RCC 7860 (cell line): ENCODE measurements at regions not wholly inside any gene's neighbourhood (a gene's known extent, or its start where the extent isn't known, plus 50 kb on each side); places are given as distances from the start of the nearest gene placed in this dataset.
"Not testable (repeated sequence)": the region's sequence is repeated elsewhere in the genome, so short reads cannot be mapped to it uniquely, and the experiment has no call there.

Experiments
- DNase-seq: peaks from one replicate; pipeline ENCODE4 v3.0.0-alpha.2; 2015; ENCODE audit warnings: low spot score
- FAIRE-seq: peaks from 2 replicates; lab custom pipeline; 2012; peaks lifted over from hg19 to GRCh38; lab: Jason Lieb, UNC

DNA sequence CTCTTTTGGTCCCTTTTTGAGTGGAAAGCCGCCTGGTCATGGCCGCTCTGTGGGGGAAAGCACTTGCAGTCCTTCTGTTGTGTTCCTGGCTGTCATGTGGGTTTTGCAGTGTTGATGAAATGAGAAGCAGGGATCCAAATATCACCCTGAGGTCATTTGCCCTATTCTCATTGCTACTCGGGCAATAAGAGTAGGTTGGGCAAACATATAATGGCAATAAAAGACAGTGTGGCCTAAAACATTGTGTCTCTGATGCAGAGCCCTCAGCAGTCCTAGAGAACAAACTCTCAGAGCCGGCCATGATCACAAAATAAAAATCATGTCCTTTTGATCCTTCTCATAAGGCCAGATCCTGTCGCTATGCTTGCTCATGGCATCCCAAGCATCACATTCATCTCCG lies 361.1 kb upstream of the KLF4 start:
- DNase-seq: no peak
- FAIRE-seq: no peak

DNA sequence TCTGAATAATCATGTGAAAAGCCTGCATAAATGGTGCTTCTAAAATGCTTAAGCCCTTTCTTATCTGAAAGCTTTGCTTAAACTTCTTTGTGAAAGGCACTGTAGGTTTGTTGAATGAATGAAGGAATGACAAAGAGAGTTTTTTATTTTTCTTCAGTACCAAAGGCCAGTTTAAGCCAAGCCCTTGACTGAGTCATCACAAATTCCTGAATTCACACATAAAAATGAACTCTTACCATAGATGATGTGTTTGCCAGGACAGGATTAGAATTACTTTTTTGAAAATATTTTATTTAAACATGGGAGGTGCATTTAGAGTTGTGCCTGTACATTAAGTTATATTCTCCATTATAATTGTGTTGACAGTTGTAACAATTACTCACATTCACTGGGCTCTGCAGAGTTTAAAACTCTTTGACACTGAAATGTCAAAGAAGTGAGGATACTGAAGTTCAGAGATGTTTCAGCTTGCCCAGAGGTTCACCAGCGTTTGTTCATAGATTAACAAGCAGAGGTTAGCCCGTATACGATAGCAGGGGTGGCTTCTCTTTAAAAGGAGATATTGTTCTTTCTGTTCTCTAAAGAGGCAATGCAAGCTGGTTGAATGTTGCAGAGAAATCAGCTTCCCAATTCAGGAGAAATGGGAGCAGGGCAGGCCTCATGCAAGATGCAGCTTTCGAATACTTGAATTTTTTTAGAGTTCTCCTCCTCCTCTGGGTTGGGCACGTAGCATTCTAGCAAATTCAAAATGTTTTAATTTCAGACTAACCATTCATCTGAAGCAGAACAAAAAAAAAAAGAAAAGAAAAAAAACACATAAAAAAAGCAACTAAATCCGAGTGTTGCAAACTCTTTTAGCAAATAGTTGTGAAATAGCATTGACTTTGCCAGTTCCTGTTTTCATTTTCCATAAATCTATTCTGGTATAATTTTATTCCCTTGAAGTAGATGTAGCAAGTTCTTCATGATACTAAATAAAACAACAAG lies 358.7 kb upstream of the KLF4 start:
- FAIRE-seq: no peak
- no peak for DNase-seq

DNA sequence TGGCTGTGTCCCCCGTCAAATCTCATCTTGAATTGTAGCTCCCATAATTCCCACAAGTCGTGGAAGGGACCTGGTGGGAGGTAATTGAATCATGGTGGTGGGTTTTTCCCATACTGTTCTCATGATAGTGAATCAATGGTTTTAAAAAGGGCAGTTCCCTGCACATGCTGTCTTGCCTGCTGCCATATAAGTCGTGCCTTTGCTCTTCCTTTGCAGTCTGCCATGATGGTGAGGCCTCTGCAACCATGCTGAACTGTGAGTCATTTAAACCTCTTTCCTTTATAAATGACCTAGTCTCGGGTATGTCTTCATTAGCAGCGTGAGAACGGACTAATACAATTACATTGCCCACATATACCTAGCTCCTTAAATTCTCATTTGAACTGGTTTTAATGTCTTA lies 353.0 kb upstream of the KLF4 start:
- FAIRE-seq (no peak), DNase-seq (no peak)

DNA sequence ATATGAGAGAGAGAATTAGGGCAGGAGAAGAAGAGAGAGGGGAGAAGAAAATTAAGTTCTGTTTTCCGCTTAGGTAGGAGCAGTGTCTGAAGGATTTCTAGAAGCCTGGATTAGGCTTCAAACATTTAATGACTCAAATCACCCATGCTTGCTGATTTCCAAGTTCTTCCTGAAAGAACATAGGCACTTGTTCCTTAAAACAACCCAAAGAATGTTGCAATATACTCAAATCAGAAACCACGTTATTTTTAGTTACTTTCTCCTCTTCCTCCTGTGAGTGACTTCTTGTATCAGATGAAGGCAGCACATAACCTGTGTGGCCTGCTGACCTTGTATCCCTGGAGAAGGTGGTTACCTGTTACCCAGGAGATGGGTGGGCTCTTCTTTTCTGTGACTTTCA lies 351.5 kb upstream of the KLF4 start:
- FAIRE-seq: no peak
- no peak for DNase-seq

DNA sequence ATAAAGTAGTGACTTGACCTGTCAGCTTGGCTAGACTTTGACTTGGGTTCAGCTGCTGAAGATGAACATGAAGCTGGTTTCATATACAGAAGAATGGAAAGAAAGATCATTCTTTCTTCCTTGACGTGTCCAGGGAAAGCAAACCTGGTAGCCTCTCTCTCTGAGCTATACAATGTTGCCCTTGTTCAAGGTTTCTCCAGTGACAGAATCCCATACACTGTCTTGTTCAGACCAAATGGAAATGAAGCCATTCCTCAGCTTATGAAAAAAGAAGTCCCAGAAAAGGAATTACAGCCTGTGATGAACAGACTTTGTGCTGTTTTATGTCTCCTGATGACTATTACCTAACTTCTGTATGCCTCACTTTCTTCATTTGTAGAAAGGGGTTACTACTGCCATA lies 349.8 kb upstream of the KLF4 start:
- FAIRE-seq (no peak), DNase-seq (no peak)

DNA sequence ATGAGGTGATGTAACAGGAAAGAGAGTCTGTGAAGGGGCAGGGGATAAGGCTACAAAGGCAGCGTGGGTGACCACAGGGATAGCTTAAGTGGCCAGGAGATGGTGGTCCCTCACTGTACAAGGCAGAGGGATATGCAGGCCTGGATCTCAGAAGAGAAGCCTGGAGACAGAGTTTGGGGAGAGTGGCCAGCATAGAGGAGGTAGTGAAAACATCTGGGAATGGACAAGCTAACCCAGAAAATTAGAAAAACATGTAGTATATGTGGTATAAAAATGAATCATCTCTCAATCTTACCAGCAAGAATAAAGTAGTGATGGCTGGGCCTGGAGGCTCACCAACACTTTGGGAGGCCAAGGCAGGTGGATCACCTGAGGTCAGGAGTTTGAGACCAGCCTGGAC lies 349.2 kb upstream of the KLF4 start:
- FAIRE-seq: no peak
- no peak for DNase-seq

DNA sequence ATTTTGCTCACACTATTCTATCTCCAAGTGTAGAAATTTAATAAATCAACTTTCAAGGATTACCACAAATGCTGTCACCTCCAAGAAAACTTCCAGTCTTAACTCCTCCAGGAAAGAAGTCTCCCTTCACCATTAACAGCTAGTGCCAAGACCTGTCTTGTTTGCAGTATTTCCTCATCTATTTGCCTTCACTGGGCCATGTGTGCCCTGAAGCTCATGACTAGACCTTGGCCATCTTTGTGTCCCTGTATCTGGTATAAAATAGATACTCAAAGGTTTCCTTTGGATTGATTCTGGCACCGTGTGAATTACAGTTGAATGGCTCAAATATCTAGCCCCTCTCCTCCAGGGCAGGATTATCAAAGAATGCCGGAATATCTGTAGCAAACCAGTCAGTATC lies 346.7 kb upstream of the KLF4 start:
- FAIRE-seq (no peak), DNase-seq (no peak)

DNA sequence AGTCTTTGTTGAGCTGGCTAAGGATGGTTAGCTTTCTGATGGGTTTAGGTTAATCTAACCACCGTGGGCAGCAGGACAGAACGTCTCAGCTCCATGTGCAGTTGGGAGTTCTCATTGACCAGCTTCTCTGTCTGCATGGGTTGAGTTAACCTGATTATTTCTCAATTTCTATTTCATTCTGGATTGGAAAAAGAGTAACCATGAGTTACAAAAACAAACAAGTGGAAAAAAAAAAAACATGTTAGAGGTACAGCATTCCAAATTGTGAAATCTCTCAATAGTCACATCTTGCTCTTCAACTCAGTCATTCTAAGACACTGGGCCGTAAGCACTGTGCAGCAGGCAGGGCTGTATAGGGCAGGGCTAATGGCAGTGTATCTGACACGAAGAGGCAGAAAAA lies 343.7 kb upstream of the KLF4 start:
- no peak for DNase-seq
- no peak for FAIRE-seq

DNA sequence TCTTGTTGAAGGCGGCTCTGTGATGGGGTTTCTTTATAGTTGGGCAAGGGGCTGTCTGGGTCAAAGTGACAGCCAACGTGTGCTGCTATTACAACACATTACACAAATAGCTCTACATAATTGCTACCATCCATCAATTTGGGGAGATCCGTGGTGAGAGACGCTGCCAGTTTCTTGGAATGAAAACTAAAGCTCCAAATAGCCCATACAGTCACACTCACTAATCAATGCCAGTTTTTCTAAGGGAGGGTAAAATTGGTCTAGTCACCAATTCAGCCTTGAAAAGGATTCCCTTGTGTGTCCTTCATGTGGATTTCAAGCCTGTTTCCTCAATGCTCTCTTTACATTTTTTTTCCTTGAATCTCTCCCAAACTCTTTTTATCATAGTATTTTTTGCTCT lies 343.3 kb upstream of the KLF4 start:
- DNase-seq: no peak
- FAIRE-seq: no peak

DNA sequence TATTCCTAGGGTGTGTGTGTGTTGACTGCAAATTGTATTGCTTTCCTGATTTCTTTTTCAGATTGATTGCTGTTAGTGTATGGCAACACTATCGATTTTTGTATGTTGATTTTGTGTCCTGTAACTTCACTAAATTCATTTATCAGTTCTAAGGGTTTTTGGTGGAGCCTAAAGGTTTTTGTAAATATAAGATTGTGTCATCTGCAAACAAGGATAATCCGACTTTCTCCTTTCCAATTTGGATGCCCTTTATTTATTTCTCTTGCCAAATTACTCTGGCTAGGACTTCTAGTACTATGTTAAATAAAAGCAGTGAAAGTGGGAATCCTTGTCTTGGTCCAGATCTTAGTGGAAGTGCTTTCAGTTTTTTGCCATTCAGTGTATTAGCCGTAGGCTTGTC lies 340.9 kb upstream of the KLF4 start:
- FAIRE-seq (no peak), DNase-seq (no peak)

DNA sequence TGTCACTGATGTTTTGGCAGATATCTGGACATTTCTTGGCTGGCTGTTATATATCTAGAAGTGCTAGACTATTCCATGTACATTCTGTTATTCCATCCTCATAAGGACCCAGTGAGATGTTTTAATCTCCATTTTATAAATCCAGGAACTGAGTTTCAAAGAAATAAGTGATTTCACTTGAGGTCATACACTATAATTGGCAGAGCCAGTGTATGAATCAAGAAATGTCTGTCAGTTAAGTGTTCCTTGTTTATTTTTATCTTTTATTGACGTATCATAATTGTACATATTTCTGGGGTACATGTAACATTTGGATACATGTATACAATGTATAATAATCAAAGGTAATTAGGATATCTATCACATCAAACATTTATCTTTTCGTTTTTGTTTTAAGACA lies 338.3 kb upstream of the KLF4 start:
- DNase-seq (no peak), FAIRE-seq (no peak)

DNA sequence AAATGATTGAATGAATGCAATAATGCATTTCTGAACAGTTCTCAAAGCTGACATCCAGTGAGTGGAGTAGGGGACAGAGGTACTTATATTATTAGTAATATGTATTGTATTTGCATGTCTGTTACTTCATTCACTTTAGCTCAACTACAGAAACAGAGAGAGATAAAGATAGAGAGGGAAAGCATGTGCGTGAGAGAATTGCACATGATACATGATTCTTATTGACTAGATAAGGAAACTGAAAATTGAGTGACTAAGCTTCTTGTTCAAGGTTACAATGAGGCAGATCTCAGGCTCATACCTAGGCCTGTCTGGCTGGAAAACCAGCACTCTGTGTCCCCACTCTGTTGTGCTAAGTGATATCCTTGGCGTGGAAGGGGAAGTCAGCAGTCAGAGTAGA lies 337.7 kb upstream of the KLF4 start:
- no peak for DNase-seq
- FAIRE-seq: no peak

DNA sequence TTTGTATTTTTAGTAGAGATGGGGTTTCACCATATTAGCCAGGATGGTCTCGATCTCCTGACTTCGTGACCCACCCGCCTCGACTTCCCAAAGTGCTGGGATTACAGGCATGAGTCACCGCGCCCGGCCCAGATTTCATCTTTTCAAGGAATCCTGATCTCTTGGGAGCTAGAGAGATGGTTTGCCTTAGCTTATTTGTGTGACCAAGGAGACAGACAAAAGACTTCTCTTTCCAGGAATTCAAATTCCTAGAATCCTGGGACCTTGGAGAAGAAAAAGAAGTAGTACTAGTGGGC lies 337.1 kb upstream of the KLF4 start:
- not testable (repeated sequence) for FAIRE-seq, DNase-seq

DNA sequence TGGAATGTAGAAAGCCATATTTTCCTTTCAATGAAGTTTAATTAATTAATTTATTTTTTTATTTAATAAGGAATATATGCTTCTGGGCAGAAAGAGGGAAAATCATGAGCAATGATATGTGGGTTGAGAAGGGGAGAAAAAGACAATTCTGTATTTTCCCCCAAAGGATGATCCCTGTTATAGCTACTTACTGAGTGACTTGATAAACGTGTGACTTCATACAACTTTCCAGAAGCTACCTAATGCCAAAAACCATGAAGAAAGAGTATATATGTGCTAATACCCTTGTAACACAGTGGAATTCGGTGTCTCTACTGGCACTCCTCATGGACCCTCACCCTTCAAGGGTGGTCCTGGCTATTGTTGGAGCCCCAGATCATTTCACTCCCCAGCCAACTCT lies 335.0 kb upstream of the KLF4 start:
- DNase-seq (no peak), FAIRE-seq (no peak)

DNA sequence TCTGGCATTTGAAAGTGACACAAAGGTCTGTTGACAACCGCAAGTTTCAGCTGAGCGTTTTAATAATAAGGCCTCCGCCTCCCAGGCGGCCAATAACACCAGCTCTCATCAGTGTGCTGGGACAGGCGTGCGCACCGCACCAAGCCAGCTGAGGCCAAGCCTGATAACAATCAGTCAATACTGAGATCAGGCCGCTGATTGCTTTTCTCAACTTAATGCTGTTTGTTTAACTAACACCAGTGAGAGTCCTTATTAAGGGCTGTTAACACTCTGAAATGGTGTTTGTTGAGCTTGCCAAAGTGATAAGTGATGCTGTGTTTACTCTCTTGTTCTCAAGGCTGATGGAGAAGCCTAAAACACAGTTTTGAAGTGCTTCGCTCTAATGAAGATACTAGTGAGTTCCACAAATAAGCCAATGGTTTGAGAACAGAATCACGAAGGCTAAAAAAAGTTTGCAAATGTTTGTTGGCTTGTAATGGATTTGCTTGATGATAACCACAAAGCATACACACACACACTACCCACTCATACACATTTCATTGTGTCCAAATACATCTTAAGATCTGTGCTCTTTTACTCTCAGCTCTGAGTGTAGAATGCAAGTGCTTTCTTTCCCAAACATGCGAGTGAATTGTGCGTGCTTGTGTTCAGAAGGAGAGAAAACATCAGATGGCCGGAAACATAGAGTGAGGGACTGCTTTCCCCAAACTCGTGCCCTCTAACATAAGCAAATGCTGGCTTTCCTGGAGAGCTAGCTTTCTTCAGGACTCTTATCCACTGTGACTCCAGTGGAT lies 330.4 kb upstream of the KLF4 start:
- FAIRE-seq: no peak
- no peak for DNase-seq

DNA sequence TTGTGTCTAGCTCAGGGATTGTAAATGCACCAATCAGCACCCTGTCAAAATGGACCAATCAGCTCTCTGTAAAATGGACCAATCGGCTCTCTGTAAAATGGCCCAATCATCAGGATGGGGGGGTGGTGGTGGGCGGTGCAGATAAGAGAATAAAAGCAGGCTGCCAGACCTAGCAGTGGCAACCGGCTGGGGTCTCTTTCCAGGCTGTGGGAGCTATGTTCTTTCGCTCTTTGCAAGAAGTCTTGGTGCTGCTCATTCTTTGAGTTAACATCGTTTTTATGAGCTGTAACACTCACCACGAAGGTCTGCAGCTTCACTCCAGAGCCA lies 328.9 kb upstream of the KLF4 start:
- FAIRE-seq, DNase-seq: not testable (repeated sequence)

DNA sequence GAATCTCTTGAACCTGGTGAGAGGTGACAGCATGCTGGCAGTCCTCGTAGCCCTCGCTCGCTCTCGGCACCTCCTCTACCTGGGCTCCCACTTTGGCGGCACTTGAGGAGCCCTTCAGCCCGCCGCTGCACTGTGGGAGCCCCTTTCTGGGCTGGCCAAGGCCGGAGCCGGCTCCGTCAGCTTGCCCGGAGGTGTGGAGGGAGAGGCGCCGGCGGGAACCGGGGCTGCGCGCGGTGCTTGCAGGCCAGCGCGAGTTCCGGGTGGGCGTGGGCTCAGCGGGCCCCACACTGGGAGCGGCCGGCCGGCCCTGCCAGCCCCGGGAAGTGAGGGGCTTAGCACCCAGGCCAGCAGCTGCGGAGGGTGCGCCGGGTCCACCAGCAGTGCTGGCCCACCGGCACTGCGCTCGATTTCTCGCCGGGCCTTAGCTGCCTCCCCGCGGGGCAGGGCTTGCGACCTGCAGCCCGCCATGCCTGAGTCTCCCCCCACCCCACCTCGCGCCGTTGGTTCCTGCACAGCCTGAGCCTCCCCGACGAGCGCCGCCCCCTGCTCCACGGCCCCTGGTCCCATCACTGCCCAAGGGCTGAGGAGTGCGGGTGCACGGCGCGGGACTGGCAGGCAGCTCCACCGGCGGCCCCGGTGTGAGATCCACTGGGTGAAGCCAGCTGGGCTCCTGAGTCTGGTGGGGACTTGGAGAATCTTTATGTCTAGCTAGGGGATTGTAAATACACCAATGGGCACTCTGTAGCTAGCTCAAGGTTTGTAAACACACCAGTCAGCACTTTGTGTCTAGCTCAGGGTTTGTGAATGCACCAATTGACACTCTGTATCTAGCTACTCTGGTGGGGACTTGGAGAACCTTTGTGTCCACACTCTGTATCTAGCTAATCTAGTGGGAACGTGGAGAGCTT lies 328.3 kb upstream of the KLF4 start:
- FAIRE-seq, DNase-seq: not testable (repeated sequence)

DNA sequence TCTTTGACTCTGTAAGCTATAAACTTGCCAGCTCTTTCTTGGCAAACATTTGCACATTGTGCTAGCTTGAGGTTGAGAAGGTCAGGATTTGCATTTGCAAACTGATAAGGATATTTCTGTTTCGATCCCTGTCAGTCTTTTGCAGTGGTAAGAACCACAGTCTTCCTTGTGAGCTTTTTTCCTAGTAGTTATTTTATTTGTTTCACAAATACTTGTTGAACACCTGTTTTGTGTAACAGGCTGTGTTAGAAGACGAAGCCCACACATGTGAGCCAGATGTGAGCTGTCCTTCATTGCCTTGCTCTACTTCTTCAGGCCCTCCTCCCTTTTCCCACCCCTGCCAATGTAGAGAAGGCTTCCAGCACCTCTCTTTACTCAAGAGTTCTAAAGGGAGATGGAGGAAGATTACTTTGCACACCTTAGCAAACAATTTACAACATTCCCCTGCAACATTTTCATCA lies 327.0 kb upstream of the KLF4 start:
- DNase-seq (no peak), FAIRE-seq (no peak)

DNA sequence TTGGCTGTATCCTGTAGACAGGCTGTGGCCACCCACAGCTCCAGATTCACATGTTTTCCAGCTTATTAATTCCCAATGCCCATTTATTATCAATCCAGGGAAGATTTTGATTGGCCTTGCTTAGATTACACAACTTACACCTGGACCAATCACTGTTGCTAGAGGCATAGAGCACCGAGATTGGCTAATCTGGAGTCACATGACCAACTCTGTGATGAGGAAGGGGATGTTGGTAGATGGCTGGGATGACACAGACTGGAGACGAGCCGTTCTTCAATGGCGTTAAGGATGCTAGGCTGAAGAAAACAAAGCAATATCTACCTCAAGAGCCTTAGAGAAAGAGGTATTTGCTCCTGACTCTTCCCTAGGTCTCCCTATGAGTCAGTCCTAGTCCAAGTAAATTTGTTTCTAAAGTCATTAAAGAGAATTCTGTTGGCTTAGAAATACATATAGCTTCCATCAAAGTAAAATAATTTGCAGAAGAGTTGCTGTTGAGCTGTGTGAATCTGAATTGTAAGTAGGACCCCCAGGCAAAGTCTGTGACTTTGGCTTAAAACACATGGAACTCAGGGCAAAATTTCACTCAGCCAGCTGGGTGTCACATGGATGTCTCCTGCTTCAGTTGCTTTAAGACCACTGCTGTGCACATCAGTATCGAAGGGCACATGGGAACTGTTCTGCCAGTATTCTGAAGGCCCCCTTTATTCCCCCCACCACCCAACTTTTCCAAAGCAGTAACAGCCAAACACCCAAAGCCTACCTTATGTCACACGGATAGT lies 326.4 kb upstream of the KLF4 start:
- FAIRE-seq (no peak), DNase-seq (no peak)

DNA sequence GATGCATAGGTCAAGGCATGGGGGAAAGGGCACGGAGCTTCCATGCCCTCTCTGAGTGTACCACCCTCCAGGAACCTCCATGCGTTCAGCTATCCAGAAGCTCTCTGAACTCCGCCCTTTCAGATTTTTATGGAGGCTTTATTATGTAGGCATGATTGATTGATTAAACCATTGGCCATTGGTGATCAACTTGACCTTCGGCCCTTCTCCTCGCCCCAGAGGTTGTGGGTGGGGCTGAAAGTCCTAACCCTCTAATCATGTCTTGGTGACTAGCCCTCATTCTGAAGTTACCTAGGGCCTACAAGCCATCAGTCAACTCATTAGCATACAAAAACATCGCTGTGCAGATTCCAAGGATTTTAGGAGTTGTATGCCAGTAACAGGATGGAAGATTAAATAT lies 323.7 kb upstream of the KLF4 start:
- DNase-seq (no peak), FAIRE-seq (no peak)
